Parathyroid adenoma (tissue), 2 donors: ENCODE measurements at regions not wholly inside any gene's neighbourhood (a gene's known extent, or its start where the extent isn't known, plus 50 kb on each side); places are given as distances from the start of the nearest gene placed in this dataset.

Source experiments
- H2AFZ ChIP-seq: fragments of 300-600 bp; sonication (generic); one replicate; pipeline ENCODE4 v1.7.0; 2017; ENCODE audit warnings: antibody characterized with exemption, mild to moderate bottlenecking
- H3K27ac ChIP-seq: fragments of 300-600 bp; sonication (generic); one replicate; pipeline ENCODE4 v1.7.0; 2017
- H3K27me3 ChIP-seq: fragments of 300-600 bp; sonication (generic); one replicate; pipeline ENCODE4 v1.7.0; 2017; ENCODE audit warnings: low read length; ENCODE audit not compliant: control insufficient read depth, insufficient read depth
- H3K36me3 ChIP-seq: fragments of 300-600 bp; sonication (generic); one replicate; pipeline ENCODE4 v1.7.0; 2017; ENCODE audit warnings: low read length; ENCODE audit not compliant: control insufficient read depth, insufficient read depth
- H3K4me1 ChIP-seq: fragments of 300-600 bp; sonication (generic); one replicate; pipeline ENCODE4 v1.7.0; 2017; ENCODE audit warnings: control low read depth
- H3K4me2 ChIP-seq: fragments of 300-600 bp; sonication (generic); one replicate; pipeline ENCODE4 v1.7.0; 2017; ENCODE audit warnings: low read length
- H3K4me3 ChIP-seq: fragments of 300-600 bp; sonication (generic); one replicate; pipeline ENCODE4 v1.7.0; 2017; ENCODE audit warnings: low read depth, low read length
- H3K79me2 ChIP-seq: fragments of 300-600 bp; sonication (generic); one replicate; pipeline ENCODE4 v1.7.0; 2017; ENCODE audit warnings: control low read depth
- H3K9ac ChIP-seq: fragments of 300-600 bp; sonication (generic); one replicate; pipeline ENCODE4 v1.7.0; 2017; ENCODE audit warnings: mild to moderate bottlenecking
- H3K9me3 ChIP-seq: fragments of 300-600 bp; sonication (generic); one replicate; pipeline ENCODE4 v1.7.0; 2017; ENCODE audit warnings: low read length; ENCODE audit not compliant: control insufficient read depth
- TF ChIP-seq, protein P1 (sequence below): fragments of 300-600 bp; sonication (generic); IDR thresholded peaks from one replicate; pipeline ENCODE4 v1.7.0; 2017; ENCODE audit warnings: antibody characterized with exemption, mild to moderate bottlenecking
- donor health status: primary hyperparathyroidism.

DNA sequence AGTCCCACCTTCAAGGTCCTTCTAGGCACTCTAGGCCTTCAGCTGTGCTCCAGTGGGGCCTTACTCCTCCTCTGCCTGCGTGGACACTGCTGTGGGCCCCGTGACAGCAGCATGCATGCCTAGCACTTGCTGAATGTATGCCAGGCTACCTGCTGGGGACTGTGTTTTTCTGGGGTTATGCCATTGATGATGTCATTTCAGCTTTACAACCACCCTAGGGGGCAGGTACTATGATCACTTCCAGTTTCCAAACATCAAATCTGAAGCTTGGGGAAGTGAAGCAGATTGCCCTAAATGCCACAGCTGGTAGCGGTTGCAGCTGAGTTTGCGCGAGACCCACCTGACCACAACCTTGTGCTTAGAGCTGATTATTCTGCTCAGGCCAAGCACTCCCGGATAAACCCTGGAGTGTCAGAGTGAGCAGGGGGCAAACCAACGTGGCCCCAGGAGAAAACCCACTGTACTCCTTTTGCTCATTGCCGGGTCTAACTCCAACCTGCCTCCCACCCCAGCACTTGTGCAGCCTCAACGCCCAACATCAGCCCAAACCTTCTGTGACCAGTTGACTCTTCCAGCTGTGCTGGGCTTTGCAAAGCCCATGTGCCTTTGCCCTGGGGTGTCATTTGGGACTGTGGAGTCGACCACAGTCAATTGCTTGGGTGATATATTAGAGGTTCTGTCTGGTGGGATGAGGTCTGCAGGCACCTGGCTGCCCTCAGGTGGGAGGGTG lies 168.4 kb downstream of the ENGASE start:
- H3K9ac ChIP-seq: no peak overlapping the region
- H3K36me3 ChIP-seq: no peaks in the 10 kb centered on the region
- H3K4me1 ChIP-seq: peaks cover 4% of the 10 kb centered on the region
- TF ChIP-seq, protein P1, sequence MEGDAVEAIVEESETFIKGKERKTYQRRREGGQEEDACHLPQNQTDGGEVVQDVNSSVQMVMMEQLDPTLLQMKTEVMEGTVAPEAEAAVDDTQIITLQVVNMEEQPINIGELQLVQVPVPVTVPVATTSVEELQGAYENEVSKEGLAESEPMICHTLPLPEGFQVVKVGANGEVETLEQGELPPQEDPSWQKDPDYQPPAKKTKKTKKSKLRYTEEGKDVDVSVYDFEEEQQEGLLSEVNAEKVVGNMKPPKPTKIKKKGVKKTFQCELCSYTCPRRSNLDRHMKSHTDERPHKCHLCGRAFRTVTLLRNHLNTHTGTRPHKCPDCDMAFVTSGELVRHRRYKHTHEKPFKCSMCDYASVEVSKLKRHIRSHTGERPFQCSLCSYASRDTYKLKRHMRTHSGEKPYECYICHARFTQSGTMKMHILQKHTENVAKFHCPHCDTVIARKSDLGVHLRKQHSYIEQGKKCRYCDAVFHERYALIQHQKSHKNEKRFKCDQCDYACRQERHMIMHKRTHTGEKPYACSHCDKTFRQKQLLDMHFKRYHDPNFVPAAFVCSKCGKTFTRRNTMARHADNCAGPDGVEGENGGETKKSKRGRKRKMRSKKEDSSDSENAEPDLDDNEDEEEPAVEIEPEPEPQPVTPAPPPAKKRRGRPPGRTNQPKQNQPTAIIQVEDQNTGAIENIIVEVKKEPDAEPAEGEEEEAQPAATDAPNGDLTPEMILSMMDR: no peak
- no peak overlapping the region for H2AFZ ChIP-seq
- H3K9me3 ChIP-seq: no peaks in the 10 kb centered on the region
- H3K27ac ChIP-seq: no peak overlapping the region
- H3K4me3 ChIP-seq: no peak overlapping the region
- H3K4me2 ChIP-seq: no peak overlapping the region
- H3K79me2 ChIP-seq: no peaks in the 10 kb centered on the region
- H3K27me3 ChIP-seq: no peaks in the 10 kb centered on the region

DNA sequence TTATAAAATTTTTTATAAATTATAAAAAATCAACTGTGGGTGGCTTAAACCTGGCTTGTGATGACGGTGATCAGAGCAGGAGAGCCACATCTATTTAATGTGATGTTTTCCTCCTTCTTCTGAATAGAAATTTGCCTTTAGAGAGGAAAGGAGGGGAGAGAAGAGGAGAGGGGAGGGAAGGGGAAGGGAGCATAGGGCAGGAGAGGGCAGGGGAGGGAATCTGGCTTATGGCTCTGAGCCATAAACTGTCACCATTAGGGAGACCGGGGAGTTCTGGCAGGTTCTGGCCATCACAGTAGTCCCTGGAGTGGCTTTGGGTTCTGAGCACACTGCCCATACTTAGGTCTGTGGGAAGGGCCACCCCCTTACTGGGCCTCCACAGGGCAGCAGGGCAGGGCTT lies 167.8 kb downstream of the ENGASE start:
- Histone ChIP-seq H3K9me3 (no peaks in the 10 kb centered on the region), H3K36me3 (no peaks in the 10 kb centered on the region), H3K4me3 (no peak overlapping the region), H3K4me2 (no peak overlapping the region), H3K9ac (no peak overlapping the region), H3K27me3 (no peaks in the 10 kb centered on the region), H3K79me2 (no peaks in the 10 kb centered on the region), H2AFZ (no peak overlapping the region), H3K27ac (no peak overlapping the region), H3K4me1 (peaks cover 4% of the 10 kb centered on the region)
- TF ChIP-seq, protein P1: no peak

DNA sequence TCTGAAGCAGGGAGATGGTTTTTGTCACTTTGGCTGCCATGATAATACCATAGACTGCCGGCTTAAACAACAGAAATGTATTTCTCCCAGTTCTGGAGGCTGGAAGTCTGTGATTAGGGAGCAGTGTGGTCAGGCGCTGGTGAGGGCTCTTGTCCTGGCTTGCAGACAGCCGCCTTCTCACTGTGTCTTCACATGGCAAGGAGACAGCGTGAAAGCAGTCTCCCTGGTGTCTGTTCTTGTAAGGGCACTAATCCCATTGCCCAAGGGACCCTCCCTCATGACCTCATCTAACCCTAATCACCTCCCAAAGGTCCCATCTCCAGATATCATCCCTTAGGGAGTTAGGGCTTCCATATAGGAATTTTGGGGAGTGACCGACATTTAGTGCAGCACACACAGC lies 167.0 kb downstream of the ENGASE start:
- TF ChIP-seq, protein P1: no peak
- no peak overlapping the region for H3K9ac ChIP-seq
- no peak overlapping the region for H3K4me2 ChIP-seq
- H3K27me3 ChIP-seq: no peaks in the 10 kb centered on the region
- no peaks in the 10 kb centered on the region for H3K36me3 ChIP-seq
- no peak overlapping the region for H3K4me3 ChIP-seq
- no peak overlapping the region for H2AFZ ChIP-seq
- H3K4me1 ChIP-seq: peaks cover 3% of the 10 kb centered on the region
- H3K27ac ChIP-seq: no peak overlapping the region
- H3K79me2 ChIP-seq: no peaks in the 10 kb centered on the region
- H3K9me3 ChIP-seq: no peaks in the 10 kb centered on the region

DNA sequence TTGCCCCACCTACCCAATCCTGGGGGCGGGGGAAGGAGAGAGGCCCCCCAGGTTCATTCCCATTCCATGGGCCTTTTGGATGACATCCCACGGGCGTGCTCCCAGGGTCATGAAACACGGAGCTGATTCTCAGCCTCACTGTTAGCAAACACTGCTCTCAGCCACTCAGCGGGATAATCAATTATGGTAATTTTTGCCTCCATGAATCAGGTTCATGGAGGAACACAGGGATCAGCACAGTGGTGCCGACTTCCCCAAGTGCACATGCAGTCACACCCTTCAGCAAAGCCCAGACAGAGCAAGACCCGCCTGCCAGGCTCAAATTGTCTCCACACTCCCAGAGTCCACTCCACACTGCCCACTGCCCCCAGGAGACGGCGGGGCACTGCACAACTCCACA lies 164.6 kb downstream of the ENGASE start:
- no peaks in the 10 kb centered on the region for H3K27me3 ChIP-seq
- H3K4me3 ChIP-seq: no peak overlapping the region
- TF ChIP-seq, protein P1: no peak
- H3K9me3 ChIP-seq: no peaks in the 10 kb centered on the region
- no peaks in the 10 kb centered on the region for H3K79me2 ChIP-seq
- H3K27ac ChIP-seq: no peak overlapping the region
- no peaks in the 10 kb centered on the region for H3K4me1 ChIP-seq
- no peak overlapping the region for H3K9ac ChIP-seq
- H3K36me3 ChIP-seq: no peaks in the 10 kb centered on the region
- H3K4me2 ChIP-seq: no peak overlapping the region
- no peak overlapping the region for H2AFZ ChIP-seq

DNA sequence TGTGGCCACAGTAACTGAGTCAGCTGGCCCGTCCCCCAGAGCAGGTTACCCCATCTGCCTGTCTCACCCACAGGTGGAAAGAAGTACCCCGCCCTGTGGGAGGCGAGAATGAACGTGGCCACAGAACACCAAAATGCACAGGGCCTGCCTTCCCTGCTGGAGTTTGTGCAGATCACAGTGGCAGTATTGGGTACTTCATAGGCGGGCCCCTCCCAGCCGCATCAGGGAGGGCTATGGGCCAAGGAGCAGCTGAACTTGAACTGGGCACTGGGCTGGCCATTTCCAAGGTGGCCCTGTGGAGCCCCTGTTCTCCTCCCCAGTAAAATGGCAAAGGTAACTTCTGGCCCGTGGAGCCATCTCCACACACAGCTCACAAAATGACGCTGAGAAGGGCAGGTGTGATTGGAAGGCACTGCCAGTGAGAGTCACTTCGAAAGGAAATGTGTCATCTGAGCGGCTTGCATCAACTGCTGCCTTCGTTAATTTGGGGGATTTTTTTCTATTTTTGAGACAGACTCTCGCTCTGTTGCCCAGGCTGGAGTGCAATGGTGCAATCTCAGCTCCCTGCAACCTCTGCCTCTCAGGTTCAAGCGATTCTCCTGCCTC lies 162.9 kb downstream of the ENGASE start:
- no peaks in the 10 kb centered on the region for H3K79me2 ChIP-seq
- no peaks in the 10 kb centered on the region for H3K9me3 ChIP-seq
- H3K4me3 ChIP-seq: no peak overlapping the region
- H3K9ac ChIP-seq: no peak overlapping the region
- H3K27me3 ChIP-seq: no peaks in the 10 kb centered on the region
- H3K4me2 ChIP-seq: no peak overlapping the region
- TF ChIP-seq, protein P1: no peak
- H3K36me3 ChIP-seq: no peaks in the 10 kb centered on the region
- no peak overlapping the region for H3K27ac ChIP-seq
- H2AFZ ChIP-seq: no peak overlapping the region
- no peaks in the 10 kb centered on the region for H3K4me1 ChIP-seq
